HEK293 (cell line): ENCODE measurements at regions not wholly inside any gene's neighbourhood (a gene's known extent, or its start where the extent isn't known, plus 50 kb on each side); places are given as distances from the start of the nearest gene placed in this dataset.

Experiments used
- CTCF ChIA-PET: fragments of 350-600 bp; formaldehyde crosslinking; extraction: SDS; loops from one replicate; lab custom pipeline; 2021; ENCODE audit warnings: antibody characterized with exemption; lab: Yijun Ruan, JAX
- POLR2A ChIA-PET: fragments of 300-600 bp; formaldehyde crosslinking; extraction: SDS; loops from one replicate; lab custom pipeline; 2020; ENCODE audit warnings: antibody characterized with exemption, inconsistent platforms; lab: Yijun Ruan, JAX
- H3K27ac ChIP-seq: fragments of 200-500 bp; sonication (Bioruptor generic); 2 replicates; pipeline ENCODE4 v1.5.1; 2014; ENCODE audit warnings: low read depth, low read length, control low read depth, inconsistent platforms; ENCODE audit errors: extremely low read depth
- H3K36me3 ChIP-seq, 2 experiments: fragments of 200-500 bp in 1 of 2; sonication (Bioruptor generic) in 1 of 2; 1 replicate in 1 of 2; 2 replicates in 1 of 2; pipeline ENCODE4 v1.5.1; 2014 to 2017; ENCODE audit warnings: inconsistent platforms in 2 of 2, low read length in 2 of 2; ENCODE audit not compliant: control insufficient read depth in 2 of 2, insufficient read depth in 1 of 2
- H3K4me1 ChIP-seq: fragments of 200-500 bp; sonication (Bioruptor generic); 2 replicates; pipeline ENCODE4 v1.5.1; 2014; ENCODE audit warnings: mild to moderate bottlenecking, low read length, inconsistent platforms; ENCODE audit not compliant: control insufficient read depth, insufficient read depth
- H3K4me3 ChIP-seq: 2 replicates; pipeline ENCODE4 v1.5.1; 2011; ENCODE audit warnings: low read depth, mild to moderate bottlenecking, control low read depth, low read length, moderate library complexity
- H3K9me3 ChIP-seq: fragments of 200-500 bp; sonication (Bioruptor generic); 2 replicates; pipeline ENCODE4 v1.5.1; 2014; ENCODE audit warnings: low read depth, low read length, inconsistent platforms; ENCODE audit not compliant: control insufficient read depth, insufficient read depth
- PRDM1 ChIP-seq: fragments of 450-650 bp; formaldehyde crosslinking; IDR thresholded peaks from 2 replicates; pipeline ENCODE4; 2016; ENCODE audit warnings: missing biosample characterization, missing genetic modification characterization
- TCF7L2 ChIP-seq: IDR thresholded peaks from 2 replicates; pipeline ENCODE4 v1.6.1; 2011; ENCODE audit warnings: low read depth, mild to moderate bottlenecking, inconsistent platforms, low read length, moderate library complexity, borderline replicate concordance
- ZNF10 ChIP-seq: fragments of 450-650 bp; formaldehyde crosslinking; IDR thresholded peaks from 2 replicates; pipeline ENCODE4 v1.5.1; 2017; ENCODE audit warnings: missing biosample characterization, missing genetic modification characterization
- ZNF133 ChIP-seq: fragments of 450-650 bp; formaldehyde crosslinking; IDR thresholded peaks from 2 replicates; pipeline ENCODE4 v1.5.1; 2016; ENCODE audit warnings: missing biosample characterization, missing genetic modification characterization
- ZNF146 ChIP-seq: fragments of 450-650 bp; formaldehyde crosslinking; IDR thresholded peaks from 2 replicates; pipeline ENCODE4 v1.5.1; 2016; ENCODE audit warnings: missing biosample characterization, missing genetic modification characterization
- ZNF214 ChIP-seq: fragments of 450-650 bp; formaldehyde crosslinking; IDR thresholded peaks from 2 replicates; pipeline ENCODE4 v1.5.1; 2017; ENCODE audit warnings: missing biosample characterization, mild to moderate bottlenecking, missing genetic modification characterization, borderline replicate concordance
- ZNF274 ChIP-seq, 2 experiments: fragments of 200-500 bp in 1 of 2; fragments of 450-650 bp in 1 of 2; sonication (Bioruptor generic) in 1 of 2; formaldehyde crosslinking in 1 of 2; IDR thresholded peaks; 2 replicates each; pipeline versions ENCODE4 v1.5.1 to v1.6.1; 2014 to 2016; ENCODE audit warnings: borderline replicate concordance in 1 of 2, inconsistent platforms in 1 of 2, low read length in 1 of 2, missing biosample characterization in 1 of 2, missing genetic modification characterization in 1 of 2
- ZNF426 ChIP-seq: fragments of 450-650 bp; formaldehyde crosslinking; IDR thresholded peaks from 2 replicates; pipeline ENCODE4 v1.5.1; 2017; ENCODE audit warnings: missing biosample characterization, missing genetic modification characterization, mild to moderate bottlenecking, inconsistent platforms, moderate library complexity
- ZNF544 ChIP-seq: fragments of 450-650 bp; formaldehyde crosslinking; IDR thresholded peaks from 2 replicates; pipeline ENCODE4 v1.5.0; 2017; ENCODE audit warnings: missing biosample characterization, missing genetic modification characterization
- ZNF747 ChIP-seq: fragments of 450-650 bp; formaldehyde crosslinking; IDR thresholded peaks from 2 replicates; pipeline ENCODE4 v1.5.1; 2016; ENCODE audit warnings: missing biosample characterization, missing genetic modification characterization
- ZSCAN23 ChIP-seq: fragments of 450-650 bp; formaldehyde crosslinking; IDR thresholded peaks from 2 replicates; pipeline ENCODE4 v1.5.1; 2016; ENCODE audit warnings: missing biosample characterization, missing genetic modification characterization
- TF ChIP-seq, protein P1 (sequence below): fragments of 450-650 bp; formaldehyde crosslinking; IDR thresholded peaks from 2 replicates; pipeline ENCODE4 v1.5.1; 2016; ENCODE audit warnings: missing biosample characterization, missing genetic modification characterization, borderline replicate concordance
- TF ChIP-seq, protein P2 (sequence below): fragments of 450-650 bp; formaldehyde crosslinking; IDR thresholded peaks from 2 replicates; pipeline ENCODE4 v1.5.1; 2016; ENCODE audit warnings: missing biosample characterization, missing genetic modification characterization
- TF ChIP-seq, protein P3 (sequence below): fragments of 450-650 bp; IDR thresholded peaks from 2 replicates; pipeline ENCODE4 v1.5.1; 2018; ENCODE audit warnings: missing biosample characterization, mild to moderate bottlenecking, missing genetic modification characterization
- TF ChIP-seq, protein P4 (sequence below): fragments of 450-650 bp; formaldehyde crosslinking; IDR thresholded peaks from 2 replicates; pipeline ENCODE4 v1.5.1; 2016; ENCODE audit warnings: missing biosample characterization, missing genetic modification characterization

DNA sequence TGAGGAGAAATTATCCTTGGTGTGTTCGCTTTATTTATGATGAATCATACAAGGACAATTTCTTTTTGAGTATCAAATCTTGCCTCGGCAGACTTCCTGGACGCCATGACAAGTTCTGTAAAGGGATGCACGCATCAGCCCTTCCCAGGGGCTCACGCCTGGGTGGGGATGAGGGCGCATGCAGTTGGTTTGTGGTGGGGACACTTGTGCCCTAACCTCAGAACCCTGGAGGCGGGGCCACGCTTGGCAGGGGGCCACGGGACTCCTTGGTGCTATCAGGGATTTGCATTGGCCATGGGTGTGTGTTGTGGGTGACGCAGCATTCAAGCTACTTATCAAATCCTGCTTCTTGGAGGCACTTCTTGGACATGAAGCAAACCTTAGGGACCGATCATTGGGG, 143.8 kb upstream of the RTL1 start:
- Histone ChIP-seq H3K9me3 (no peaks in the 10 kb centered on the region), H3K4me3 (no peak overlapping the region), H3K36me3 (no peaks in the 10 kb centered on the region), H3K4me1 (no peaks in the 10 kb centered on the region), H3K27ac (no peak overlapping the region)
- ChIA-PET CTCF (interaction anchor here (0.5 to 0.8 kb wide), 2 partner anchors 21 to 1049 kb away, joined by 4 read pairs; no protein-coding TSS in a partner anchor), POLR2A (no interaction called here)
- no peak for TF ChIP-seq ZNF214 (tag by site-specific recombination)
- TF ChIP-seq ZNF274 (IDR thresholded peaks at IDR 0.05; ENCODE audit: low read length): no peak
- no peak for TF ChIP-seq ZNF274 (tag by site-specific recombination; IDR thresholded peaks at IDR 0.05; ENCODE audit: borderline replicate concordance)
- TF ChIP-seq ZNF747 (tag by site-specific recombination): no peak
- no peak for TF ChIP-seq PRDM1

DNA sequence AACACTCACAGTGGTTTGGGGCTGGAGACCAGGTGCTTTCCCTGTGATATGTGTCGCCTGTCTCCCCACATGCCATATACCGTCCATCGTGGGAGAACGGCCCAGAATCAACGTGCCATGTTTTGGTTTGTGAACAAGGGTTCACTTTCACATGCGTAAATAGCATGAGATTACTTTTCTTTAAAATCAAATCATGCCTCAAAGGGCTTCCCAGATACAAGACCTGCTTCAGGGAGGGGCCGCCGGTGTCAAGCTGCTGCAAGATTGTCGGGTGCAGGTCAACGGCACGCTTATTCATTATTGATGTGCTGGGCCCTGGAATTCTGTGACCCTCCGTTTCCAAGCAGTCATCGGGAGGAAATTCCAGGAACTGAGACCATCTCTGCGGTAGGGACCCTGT, 145.2 kb upstream of the RTL1 start:
- ChIA-PET CTCF (no interaction called here), POLR2A (no interaction called here)
- H3K4me1 ChIP-seq: no peaks in the 10 kb centered on the region
- no peak overlapping the region for H3K4me3 ChIP-seq
- no peaks in the 10 kb centered on the region for H3K9me3 ChIP-seq
- no peaks in the 10 kb centered on the region for H3K36me3 ChIP-seq
- TF ChIP-seq ZNF133 (tag by site-specific recombination): no peak
- no peak for TF ChIP-seq ZNF544 (tag by site-specific recombination)
- TF ChIP-seq ZNF10: no peak
- TF ChIP-seq ZNF426 (tag by site-specific recombination): no peak
- TF ChIP-seq, protein P1, sequence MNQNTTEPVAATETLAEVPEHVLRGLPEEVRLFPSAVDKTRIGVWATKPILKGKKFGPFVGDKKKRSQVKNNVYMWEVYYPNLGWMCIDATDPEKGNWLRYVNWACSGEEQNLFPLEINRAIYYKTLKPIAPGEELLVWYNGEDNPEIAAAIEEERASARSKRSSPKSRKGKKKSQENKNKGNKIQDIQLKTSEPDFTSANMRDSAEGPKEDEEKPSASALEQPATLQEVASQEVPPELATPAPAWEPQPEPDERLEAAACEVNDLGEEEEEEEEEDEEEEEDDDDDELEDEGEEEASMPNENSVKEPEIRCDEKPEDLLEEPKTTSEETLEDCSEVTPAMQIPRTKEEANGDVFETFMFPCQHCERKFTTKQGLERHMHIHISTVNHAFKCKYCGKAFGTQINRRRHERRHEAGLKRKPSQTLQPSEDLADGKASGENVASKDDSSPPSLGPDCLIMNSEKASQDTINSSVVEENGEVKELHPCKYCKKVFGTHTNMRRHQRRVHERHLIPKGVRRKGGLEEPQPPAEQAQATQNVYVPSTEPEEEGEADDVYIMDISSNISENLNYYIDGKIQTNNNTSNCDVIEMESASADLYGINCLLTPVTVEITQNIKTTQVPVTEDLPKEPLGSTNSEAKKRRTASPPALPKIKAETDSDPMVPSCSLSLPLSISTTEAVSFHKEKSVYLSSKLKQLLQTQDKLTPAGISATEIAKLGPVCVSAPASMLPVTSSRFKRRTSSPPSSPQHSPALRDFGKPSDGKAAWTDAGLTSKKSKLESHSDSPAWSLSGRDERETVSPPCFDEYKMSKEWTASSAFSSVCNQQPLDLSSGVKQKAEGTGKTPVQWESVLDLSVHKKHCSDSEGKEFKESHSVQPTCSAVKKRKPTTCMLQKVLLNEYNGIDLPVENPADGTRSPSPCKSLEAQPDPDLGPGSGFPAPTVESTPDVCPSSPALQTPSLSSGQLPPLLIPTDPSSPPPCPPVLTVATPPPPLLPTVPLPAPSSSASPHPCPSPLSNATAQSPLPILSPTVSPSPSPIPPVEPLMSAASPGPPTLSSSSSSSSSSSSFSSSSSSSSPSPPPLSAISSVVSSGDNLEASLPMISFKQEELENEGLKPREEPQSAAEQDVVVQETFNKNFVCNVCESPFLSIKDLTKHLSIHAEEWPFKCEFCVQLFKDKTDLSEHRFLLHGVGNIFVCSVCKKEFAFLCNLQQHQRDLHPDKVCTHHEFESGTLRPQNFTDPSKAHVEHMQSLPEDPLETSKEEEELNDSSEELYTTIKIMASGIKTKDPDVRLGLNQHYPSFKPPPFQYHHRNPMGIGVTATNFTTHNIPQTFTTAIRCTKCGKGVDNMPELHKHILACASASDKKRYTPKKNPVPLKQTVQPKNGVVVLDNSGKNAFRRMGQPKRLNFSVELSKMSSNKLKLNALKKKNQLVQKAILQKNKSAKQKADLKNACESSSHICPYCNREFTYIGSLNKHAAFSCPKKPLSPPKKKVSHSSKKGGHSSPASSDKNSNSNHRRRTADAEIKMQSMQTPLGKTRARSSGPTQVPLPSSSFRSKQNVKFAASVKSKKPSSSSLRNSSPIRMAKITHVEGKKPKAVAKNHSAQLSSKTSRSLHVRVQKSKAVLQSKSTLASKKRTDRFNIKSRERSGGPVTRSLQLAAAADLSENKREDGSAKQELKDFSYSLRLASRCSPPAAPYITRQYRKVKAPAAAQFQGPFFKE (tag by site-specific recombination): no peak
- TF ChIP-seq ZNF146 (tag by site-specific recombination): no peak
- TF ChIP-seq, protein P2, sequence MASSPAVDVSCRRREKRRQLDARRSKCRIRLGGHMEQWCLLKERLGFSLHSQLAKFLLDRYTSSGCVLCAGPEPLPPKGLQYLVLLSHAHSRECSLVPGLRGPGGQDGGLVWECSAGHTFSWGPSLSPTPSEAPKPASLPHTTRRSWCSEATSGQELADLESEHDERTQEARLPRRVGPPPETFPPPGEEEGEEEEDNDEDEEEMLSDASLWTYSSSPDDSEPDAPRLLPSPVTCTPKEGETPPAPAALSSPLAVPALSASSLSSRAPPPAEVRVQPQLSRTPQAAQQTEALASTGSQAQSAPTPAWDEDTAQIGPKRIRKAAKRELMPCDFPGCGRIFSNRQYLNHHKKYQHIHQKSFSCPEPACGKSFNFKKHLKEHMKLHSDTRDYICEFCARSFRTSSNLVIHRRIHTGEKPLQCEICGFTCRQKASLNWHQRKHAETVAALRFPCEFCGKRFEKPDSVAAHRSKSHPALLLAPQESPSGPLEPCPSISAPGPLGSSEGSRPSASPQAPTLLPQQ (tag by site-specific recombination): no peak
- no peak for TF ChIP-seq TCF7L2
- TF ChIP-seq, protein P3, sequence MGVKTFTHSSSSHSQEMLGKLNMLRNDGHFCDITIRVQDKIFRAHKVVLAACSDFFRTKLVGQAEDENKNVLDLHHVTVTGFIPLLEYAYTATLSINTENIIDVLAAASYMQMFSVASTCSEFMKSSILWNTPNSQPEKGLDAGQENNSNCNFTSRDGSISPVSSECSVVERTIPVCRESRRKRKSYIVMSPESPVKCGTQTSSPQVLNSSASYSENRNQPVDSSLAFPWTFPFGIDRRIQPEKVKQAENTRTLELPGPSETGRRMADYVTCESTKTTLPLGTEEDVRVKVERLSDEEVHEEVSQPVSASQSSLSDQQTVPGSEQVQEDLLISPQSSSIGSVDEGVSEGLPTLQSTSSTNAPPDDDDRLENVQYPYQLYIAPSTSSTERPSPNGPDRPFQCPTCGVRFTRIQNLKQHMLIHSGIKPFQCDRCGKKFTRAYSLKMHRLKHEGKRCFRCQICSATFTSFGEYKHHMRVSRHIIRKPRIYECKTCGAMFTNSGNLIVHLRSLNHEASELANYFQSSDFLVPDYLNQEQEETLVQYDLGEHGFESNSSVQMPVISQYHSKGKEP (tag by site-specific recombination): no peak
- TF ChIP-seq ZSCAN23 (tag by site-specific recombination): no peak
- TF ChIP-seq, protein P4, sequence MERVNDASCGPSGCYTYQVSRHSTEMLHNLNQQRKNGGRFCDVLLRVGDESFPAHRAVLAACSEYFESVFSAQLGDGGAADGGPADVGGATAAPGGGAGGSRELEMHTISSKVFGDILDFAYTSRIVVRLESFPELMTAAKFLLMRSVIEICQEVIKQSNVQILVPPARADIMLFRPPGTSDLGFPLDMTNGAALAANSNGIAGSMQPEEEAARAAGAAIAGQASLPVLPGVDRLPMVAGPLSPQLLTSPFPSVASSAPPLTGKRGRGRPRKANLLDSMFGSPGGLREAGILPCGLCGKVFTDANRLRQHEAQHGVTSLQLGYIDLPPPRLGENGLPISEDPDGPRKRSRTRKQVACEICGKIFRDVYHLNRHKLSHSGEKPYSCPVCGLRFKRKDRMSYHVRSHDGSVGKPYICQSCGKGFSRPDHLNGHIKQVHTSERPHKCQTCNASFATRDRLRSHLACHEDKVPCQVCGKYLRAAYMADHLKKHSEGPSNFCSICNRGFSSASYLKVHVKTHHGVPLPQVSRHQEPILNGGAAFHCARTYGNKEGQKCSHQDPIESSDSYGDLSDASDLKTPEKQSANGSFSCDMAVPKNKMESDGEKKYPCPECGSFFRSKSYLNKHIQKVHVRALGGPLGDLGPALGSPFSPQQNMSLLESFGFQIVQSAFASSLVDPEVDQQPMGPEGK (tag by site-specific recombination): no peak
- TF ChIP-seq, all 188 proteins: peak for 0
- no peak overlapping the region for H3K27ac ChIP-seq
